ENCODE measurements at regions not wholly inside any gene's neighbourhood (a gene's known extent, or its start where the extent isn't known, plus 50 kb on each side); places are given as distances from the start of the nearest gene placed in this dataset.

DNA sequence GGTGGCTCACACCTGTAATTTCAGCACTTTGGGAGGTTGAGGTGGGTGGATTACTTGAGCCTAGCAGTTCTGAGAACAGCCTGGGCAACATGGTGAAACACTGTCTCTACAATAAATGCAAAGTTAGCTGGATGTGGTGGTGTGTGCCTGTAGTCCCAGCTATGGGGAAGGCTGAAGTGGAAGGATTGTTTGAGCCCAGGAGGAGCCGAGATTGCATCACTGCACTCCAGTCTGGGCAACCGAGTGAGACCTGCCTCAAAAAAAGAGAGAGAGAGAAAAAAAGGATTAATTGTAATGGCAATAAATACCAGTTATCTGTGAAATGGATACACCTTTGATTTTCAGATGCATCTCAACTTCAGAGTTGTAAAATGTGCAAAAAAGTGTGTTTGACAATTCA, 58.8 kb downstream of the SPRY1 start:
- no peak for DNase-seq

GRCh38 chr4:123462007-123462406, 65.4 kb downstream of the SPRY1 start:
- DNase-seq: no peak

GRCh38 chr4:123463869-123464268, 67.3 kb downstream of the SPRY1 start:
- no peak for DNase-seq

GRCh38 chr4:123465416-123465815, 68.8 kb downstream of the SPRY1 start:
- DNase-seq: no peak

DNA sequence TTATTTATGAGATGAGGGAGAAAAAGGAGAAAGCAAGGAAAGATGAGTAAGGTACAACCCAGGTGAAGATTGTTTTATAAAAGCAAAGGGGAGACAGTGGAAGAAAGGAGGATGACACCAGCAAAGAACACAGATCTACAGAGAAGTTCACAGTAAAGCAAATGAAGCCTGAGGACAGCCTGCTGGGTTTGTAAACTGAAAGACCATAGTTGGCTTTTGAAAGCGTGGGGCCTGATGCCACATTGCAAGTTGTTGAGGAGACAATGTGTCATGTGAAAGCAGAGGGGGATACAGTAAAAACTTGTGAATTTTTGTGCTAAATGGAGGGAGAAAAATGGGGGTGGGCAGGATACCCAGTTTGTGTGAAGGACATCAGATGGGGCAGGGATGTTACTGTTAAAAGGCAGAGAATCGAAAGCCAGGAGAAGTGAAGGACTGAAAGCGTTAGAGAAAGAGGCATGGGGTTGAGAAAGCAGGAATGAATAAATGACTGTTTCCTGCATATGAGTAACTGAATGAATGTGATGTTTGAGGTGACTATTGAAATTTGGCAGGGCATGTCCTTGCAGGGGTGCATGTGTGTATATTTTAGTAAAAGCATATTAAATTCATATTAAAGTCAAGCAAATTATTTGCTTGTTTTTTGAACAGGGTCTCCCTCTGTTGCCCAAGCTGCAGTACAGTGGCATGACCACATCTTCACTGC, 69.6 kb downstream of the SPRY1 start:
- no peak for DNase-seq

GRCh38 chr4:123468479-123469031, 72.0 kb downstream of the SPRY1 start:
- no peak for DNase-seq

DNA sequence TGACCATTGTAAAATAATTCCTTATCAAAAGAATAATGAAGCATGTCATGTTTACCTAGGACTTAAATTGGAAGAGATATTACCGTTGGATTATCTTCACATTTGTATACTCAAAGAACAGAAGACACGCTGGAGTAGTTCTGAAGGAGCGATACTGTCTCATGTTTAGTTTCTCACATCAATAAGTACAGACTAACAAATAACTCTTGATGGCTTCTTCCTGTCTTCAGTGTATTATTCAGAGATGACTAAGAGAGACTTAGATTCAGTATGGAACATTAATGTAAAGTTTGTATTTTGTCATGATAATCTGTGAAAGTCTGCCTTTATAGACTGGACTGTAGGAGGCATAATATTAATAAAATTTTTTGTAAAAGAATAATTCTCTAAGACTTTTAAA, 72.7 kb downstream of the SPRY1 start:
- no peak for DNase-seq

GRCh38 chr4:123469696-123470095, 73.1 kb downstream of the SPRY1 start:
- no peak for DNase-seq

- DNase-seq: no peak
Observed at GRCh38 chr4:123470640-123471039, 74.0 kb downstream of the SPRY1 start.

DNA sequence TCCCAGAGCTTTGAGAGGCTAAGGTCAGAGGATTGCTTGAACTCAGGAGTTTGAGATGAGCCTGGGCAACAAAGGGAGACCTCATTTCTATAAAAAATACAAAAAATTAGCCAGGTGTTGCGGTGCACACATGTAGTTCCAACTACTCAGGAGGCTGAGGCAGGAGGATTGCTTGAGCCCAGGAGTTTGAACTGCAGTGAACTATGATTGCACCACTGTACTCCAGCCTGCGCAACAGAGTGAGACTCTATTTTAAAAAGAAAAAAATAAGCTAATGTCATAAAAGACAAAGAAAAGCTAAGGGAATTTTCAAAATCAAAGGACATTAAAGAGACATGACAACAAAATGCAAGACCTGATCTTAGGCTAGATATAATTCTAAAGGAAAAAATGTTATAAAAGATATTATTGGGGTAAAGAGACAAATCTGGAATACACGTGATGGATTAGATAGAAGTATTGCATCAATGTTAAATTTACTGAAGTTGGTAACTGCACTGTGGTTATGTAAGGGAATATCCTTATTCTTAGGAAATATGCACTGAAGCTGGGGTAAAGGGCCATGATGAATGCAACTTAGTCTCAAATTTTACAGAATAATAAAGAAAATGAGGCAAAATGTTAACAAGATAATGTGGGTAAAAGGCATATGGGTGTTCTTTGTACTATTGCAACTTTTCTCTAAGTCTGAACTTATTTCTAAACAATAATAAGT, 75.2 kb downstream of the SPRY1 start:
- DNase-seq: no peak

DNA sequence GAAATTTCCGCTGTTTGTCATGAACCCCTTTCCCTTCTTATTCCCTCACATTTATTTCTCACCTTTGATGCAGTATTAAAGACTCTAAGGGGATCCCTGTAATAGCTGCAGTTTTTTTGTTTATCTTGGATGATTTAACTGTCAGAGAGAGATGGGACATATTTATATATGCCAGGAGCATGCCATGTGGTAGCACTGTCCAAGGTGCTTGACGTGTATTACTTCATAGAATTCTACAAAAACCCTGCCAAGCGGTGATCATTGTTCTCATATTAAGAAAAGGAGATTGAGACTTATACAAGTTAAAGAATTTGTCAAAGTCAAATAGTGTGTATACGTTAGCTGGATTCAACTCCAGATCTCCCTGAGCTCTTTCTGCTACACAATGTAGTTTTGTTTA, 78.2 kb downstream of the SPRY1 start:
- DNase-seq: no peak

DNA sequence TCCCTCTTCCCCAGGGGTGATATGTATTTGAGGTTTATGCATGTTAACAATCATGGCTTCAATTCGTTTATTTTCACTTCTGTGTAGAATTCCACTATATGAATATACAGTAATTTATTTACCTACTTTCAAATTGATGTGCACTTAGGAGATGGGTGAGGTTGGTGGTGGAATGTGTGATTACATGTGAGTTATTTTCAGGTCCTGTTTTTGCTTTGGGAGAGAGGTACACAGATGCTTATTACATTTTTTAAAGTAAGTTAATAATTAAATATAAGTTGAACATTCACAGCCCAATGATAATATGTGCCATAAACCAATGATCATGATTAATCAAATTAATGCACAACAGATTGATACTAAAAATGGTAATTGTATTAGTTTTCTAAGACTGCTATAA, 79.5 kb downstream of the SPRY1 start:
- DNase-seq: no peak

DNA sequence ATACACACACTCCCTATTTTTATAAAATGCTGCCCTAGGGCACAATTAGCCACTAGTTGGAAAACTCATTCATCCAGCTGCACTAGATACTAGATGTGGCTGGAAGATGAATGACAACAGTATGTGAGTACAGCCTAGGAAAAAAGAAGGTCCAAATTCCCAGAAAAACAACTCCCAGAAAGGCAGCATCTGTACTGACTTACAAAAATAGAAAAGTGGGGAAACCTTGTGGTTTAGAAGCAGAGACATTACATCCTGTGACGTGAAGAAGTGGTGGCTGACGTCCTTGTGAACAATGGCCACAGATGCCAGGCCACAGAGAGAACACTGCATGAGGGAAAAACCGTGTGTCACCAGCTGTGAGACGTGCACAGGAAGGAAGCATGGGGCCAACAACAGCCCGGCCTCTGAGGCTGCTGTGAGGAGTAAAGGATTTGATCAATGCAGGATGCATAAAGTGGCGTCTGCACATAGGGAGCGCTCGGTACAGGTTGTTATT, 81.2 kb downstream of the SPRY1 start:
- DNase-seq: no peak

GRCh38 chr4:123478859-123479345, 82.3 kb downstream of the SPRY1 start:
- DNase-seq: no peak

- no peak for DNase-seq
Observed at GRCh38 chr4:123479944-123480343, 83.3 kb downstream of the SPRY1 start.

GRCh38 chr4:123480706-123481418, 84.3 kb downstream of the SPRY1 start:
- DNase-seq: no peak

DNA sequence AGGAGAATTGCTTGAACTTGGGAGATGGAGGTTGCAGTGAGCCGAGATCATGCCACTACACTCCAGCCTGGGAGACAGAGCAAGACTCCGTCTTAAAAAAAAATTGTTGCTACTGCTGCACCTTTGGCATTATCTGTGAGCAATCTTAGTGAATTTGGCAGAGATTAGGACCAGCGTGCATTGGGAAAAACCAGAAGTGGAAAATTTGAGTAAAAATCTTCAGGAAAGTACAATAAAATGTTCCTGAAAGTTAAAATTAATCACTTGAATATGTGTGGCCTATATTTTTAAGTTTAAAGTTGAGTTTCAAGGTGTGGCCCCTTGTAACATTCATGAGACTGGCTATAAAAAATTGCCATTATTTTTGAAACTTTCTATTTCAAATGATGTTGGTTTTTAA, 85.1 kb downstream of the SPRY1 start:
- no peak for DNase-seq

- DNase-seq: no peak
Observed at GRCh38 chr4:123484291-123484926, 87.8 kb downstream of the SPRY1 start.

DNA sequence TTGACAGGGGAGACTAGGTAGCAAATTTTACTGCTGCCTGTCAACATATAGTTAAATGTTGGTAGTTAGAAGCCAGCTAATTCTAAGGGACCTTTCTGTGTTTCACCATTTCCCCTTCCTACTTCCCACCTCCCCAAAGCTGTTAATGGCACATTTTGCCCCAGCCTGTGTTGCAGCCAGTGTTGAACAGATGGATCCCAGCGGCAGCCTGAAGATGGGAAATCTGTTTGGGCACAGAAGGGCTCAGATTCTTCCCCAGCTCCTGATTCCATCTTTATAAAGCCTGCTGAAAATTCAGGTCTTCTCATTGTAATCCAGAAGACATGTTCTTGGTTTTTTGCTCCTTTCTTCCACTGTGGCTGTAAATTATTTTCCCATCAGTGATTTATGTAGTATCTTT, 89.0 kb downstream of the SPRY1 start:
- DNase-seq: no peak

GRCh38 chr4:123488916-123489315, 92.3 kb downstream of the SPRY1 start:
- no peak for DNase-seq

- no peak for DNase-seq
Observed at GRCh38 chr4:123495530-123495929, 98.9 kb downstream of the SPRY1 start.

DNA sequence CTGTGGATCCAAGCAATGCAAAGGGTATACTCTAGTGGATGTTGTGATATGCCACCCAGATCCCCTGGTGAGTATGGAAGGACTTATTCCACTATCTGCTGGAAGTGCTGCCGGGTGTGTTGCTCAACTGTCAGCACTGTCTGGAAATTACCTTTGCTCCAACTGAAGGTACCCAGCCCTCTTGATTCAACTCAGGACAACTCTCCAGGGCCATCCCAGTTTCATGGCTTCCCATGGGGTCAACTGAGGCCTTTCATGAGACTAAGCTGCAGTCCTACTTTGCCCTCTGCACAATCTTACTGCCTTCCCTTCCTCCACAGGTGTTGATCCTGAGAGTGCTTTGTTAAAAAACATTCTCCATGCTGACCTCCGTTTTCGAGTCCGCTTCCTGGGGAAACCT, 99.8 kb downstream of the SPRY1 start:
- DNase-seq: no peak

- DNase-seq: no peak
Observed at GRCh38 chr4:123497340-123497739, 100.7 kb downstream of the SPRY1 start.
